ENCODE measurements at regions not wholly inside any gene's neighbourhood (a gene's known extent, or its start where the extent isn't known, plus 50 kb on each side); places are given as distances from the start of the nearest gene placed in this dataset.

DNA sequence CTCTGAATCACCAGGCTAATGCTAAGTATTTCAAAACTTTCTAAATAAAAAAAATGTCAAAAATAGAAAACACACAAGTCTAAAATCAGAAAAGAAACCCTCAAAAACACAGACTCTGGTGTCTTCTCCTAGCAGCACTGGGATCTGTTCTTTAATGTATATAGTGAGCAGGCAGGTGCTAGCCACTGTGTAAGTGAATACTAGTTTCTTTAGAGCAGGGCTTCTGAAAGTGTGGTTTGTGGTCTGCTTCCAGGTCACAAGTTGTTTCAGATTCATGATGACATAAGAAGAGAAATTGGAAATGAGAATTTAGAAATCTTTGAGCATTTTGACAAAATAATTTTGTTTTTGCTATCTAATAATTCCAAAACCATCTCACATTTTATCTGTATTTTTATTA is 763.1 kb downstream of the USP25 start:
- DNase-seq, result no peak
- Histone ChIP-seq H3K4me1 (ENCODE audit: control insufficient read depth in 1 of 2, extremely low read depth in 1 of 2, insufficient read depth in 2 of 2, low read length in 2 of 2) (no peaks in the 10 kb centered on the region), H3K9me3 (no peaks in the 10 kb centered on the region), H3K4me3 (ENCODE audit: control insufficient read depth in 1 of 2, extremely low read depth in 1 of 2, low read length in 1 of 2) (no peak overlapping the region), H3K27me3 (replicated peaks in 1 of 2; ENCODE audit: control insufficient read depth in 2 of 2, extremely low read depth in 1 of 2, insufficient read depth in 2 of 2, low read length in 1 of 2) (no peaks in the 10 kb centered on the region), H3K36me3 (ENCODE audit: control insufficient read depth in 2 of 2, extremely low read depth in 1 of 2, insufficient read depth in 1 of 2, low read length in 1 of 2) (no peaks in the 10 kb centered on the region), H3K27ac (ENCODE audit: low read length) (no peak overlapping the region)
- ATAC-seq (replicated peaks in 1 of 4), result no peak
- peaks cover 4 to 20% (median 7%) of the 10 kb centered on the region in 3 donors for H3K9me3 Mint-ChIP-seq
- no peak overlapping the region for H3K4me3 Mint-ChIP-seq
- H3K36me3 Mint-ChIP-seq, result no peaks in the 10 kb centered on the region
- H3K27me3 Mint-ChIP-seq, result no peaks in the 10 kb centered on the region
- POLR2A ChIA-PET, result no interaction called here
- CTCF ChIA-PET, result no interaction called here
- no peaks in the 10 kb centered on the region for H3K4me1 Mint-ChIP-seq
- no peak overlapping the region for H3K27ac Mint-ChIP-seq

DNA sequence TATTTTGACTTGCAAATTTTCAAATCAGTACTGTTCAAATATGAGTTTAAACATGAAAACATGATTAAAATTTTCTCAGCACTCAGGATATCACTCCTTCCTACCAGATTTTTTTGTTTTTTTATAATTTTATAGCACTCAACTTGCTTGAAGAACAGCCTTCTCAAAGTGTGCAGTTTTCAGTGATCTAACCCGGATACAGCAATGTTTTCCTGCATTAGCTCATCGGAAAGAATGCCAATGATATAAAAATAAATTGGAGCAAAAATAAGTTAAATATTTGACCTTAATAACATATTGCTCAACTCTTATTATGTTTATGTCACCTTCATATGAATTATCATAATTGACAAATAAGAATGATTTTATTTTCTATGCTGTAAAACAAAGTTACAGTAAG is 766.8 kb downstream of the USP25 start:
- CTCF ChIA-PET, result no interaction called here

DNA sequence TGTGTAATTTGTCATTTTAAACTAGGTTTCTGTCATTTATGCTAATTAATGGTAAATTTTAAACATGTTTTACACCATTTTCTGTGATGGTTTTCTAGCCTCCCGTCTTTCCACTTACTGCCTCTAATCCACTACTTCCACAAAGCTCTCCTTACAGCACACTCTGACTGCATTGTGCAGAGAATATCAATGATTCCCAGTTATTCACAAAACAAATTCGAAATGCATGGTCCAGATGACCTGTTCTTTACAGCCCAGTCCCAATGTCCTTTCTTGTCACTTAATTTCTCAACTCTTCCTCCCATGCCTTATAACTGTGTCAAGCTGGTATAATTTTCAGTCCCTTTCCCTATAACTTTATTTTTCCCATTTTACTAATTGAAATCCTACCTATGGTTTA is 770.5 kb downstream of the USP25 start:
- no peak for DNase-seq
- ChIA-PET CTCF (no interaction called here), POLR2A (no interaction called here)
- ATAC-seq (replicated peaks in 1 of 4), result no peak
- Histone ChIP-seq H3K27me3 (replicated peaks in 1 of 2; ENCODE audit: control insufficient read depth in 2 of 2, extremely low read depth in 1 of 2, insufficient read depth in 2 of 2, low read length in 1 of 2) (no peaks in the 10 kb centered on the region), H3K4me3 (ENCODE audit: control insufficient read depth in 1 of 2, extremely low read depth in 1 of 2, low read length in 1 of 2) (no peak overlapping the region), H3K4me1 (ENCODE audit: control insufficient read depth in 1 of 2, extremely low read depth in 1 of 2, insufficient read depth in 2 of 2, low read length in 2 of 2) (no peaks in the 10 kb centered on the region), H3K9me3 (no peaks in the 10 kb centered on the region), H3K27ac (ENCODE audit: low read length) (no peak overlapping the region), H3K36me3 (ENCODE audit: control insufficient read depth in 2 of 2, extremely low read depth in 1 of 2, insufficient read depth in 1 of 2, low read length in 1 of 2) (no peaks in the 10 kb centered on the region)
- Mint-ChIP-seq H3K4me1 (no peaks in the 10 kb centered on the region), H3K4me3 (no peak overlapping the region), H3K9me3 (peaks cover 0 to 20% (median 13%) of the 10 kb centered on the region in 3 donors), H3K27me3 (no peaks in the 10 kb centered on the region), H3K36me3 (no peaks in the 10 kb centered on the region), H3K27ac (no peak overlapping the region)
- 33% methylated on average over 1 of the region's 2 CpGs for WGBS (ENCODE audit: insufficient coverage)

More for the DNA sequence above, 766.8 kb downstream of the USP25 start:
- Histone ChIP-seq H3K27ac (ENCODE audit: low read length) (no peak overlapping the region), H3K27me3 (replicated peaks in 1 of 2; ENCODE audit: control insufficient read depth in 2 of 2, extremely low read depth in 1 of 2, insufficient read depth in 2 of 2, low read length in 1 of 2) (no peaks in the 10 kb centered on the region), H3K4me1 (ENCODE audit: control insufficient read depth in 1 of 2, extremely low read depth in 1 of 2, insufficient read depth in 2 of 2, low read length in 2 of 2) (no peaks in the 10 kb centered on the region), H3K36me3 (ENCODE audit: control insufficient read depth in 2 of 2, extremely low read depth in 1 of 2, insufficient read depth in 1 of 2, low read length in 1 of 2) (no peaks in the 10 kb centered on the region), H3K9me3 (no peaks in the 10 kb centered on the region), H3K4me3 (ENCODE audit: control insufficient read depth in 1 of 2, extremely low read depth in 1 of 2, low read length in 1 of 2) (no peak overlapping the region)
- H3K27ac Mint-ChIP-seq, result no peak overlapping the region
- H3K4me3 Mint-ChIP-seq, result no peak overlapping the region
- H3K9me3 Mint-ChIP-seq, result peaks cover 4 to 23% (median 14%) of the 10 kb centered on the region in 3 donors
- ATAC-seq (replicated peaks in 1 of 4) (no peak), DNase-seq (no peak)
- POLR2A ChIA-PET, result no interaction called here
- no peaks in the 10 kb centered on the region for H3K4me1 Mint-ChIP-seq
- H3K36me3 Mint-ChIP-seq, result no peaks in the 10 kb centered on the region
- H3K27me3 Mint-ChIP-seq, result no peaks in the 10 kb centered on the region
- no CpG with 5 or more reads among the region's 2 CpGs for WGBS (ENCODE audit: insufficient coverage)

DNA sequence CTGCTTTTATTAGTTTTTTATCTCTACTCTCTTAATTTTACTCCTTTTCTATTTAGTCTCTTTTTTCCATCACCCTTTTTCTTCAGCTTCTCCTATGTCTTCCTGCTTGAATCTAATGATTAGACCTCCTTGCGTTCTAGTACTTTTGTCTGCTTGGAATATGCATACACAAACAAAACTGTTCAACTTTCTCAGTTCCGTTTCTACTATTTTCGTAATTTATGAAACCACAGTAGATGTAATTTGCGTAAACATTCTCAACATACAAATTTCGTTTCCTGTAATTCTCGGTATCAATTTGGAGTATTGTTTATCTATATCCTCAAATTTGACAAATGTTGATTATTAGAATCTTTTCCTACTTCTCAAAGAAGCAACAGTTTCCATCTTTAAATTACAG is 772.5 kb downstream of the USP25 start:
- Histone ChIP-seq H3K27me3 (replicated peaks in 1 of 2; ENCODE audit: control insufficient read depth in 2 of 2, extremely low read depth in 1 of 2, insufficient read depth in 2 of 2, low read length in 1 of 2) (no peaks in the 10 kb centered on the region), H3K36me3 (ENCODE audit: control insufficient read depth in 2 of 2, extremely low read depth in 1 of 2, insufficient read depth in 1 of 2, low read length in 1 of 2) (no peaks in the 10 kb centered on the region), H3K4me3 (ENCODE audit: control insufficient read depth in 1 of 2, extremely low read depth in 1 of 2, low read length in 1 of 2) (no peak overlapping the region), H3K27ac (ENCODE audit: low read length) (no peak overlapping the region), H3K9me3 (no peaks in the 10 kb centered on the region), H3K4me1 (ENCODE audit: control insufficient read depth in 1 of 2, extremely low read depth in 1 of 2, insufficient read depth in 2 of 2, low read length in 2 of 2) (no peaks in the 10 kb centered on the region)
- Mint-ChIP-seq H3K4me3 (no peak overlapping the region), H3K4me1 (no peaks in the 10 kb centered on the region), H3K36me3 (no peaks in the 10 kb centered on the region), H3K9me3 (peaks cover 0 to 15% (median 10%) of the 10 kb centered on the region in 3 donors), H3K27ac (no peak overlapping the region), H3K27me3 (no peaks in the 10 kb centered on the region)
- DNase-seq (no peak), ATAC-seq (replicated peaks in 1 of 4) (no peak)
- ChIA-PET POLR2A (no interaction called here), CTCF (no interaction called here)
- WGBS (ENCODE audit: insufficient coverage), result 95% methylated on average over 2 of the region's 6 CpGs

DNA sequence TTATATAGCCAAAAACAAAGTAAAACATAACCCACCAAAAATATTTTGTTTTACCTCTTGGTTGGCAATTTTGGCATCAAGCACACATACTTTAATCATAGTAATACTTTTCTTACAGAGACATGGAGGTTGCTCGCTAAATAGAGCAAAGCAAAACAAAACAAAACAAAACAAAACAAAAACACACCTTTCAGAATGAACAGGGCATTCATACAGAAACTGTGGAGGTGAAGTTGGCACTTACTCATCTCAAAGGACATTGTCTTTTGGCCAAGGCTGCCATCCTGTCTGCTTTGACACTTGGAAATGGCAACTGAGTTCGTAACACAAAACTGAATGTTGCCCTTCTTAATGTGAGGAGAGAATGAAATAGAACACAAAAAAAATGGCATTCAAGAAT is 773.1 kb downstream of the USP25 start:
- Histone ChIP-seq H3K36me3 (ENCODE audit: control insufficient read depth in 2 of 2, extremely low read depth in 1 of 2, insufficient read depth in 1 of 2, low read length in 1 of 2) (no peaks in the 10 kb centered on the region), H3K27ac (ENCODE audit: low read length) (no peak overlapping the region), H3K4me3 (ENCODE audit: control insufficient read depth in 1 of 2, extremely low read depth in 1 of 2, low read length in 1 of 2) (no peak overlapping the region), H3K9me3 (no peaks in the 10 kb centered on the region), H3K27me3 (replicated peaks in 1 of 2; ENCODE audit: control insufficient read depth in 2 of 2, extremely low read depth in 1 of 2, insufficient read depth in 2 of 2, low read length in 1 of 2) (no peaks in the 10 kb centered on the region), H3K4me1 (ENCODE audit: control insufficient read depth in 1 of 2, extremely low read depth in 1 of 2, insufficient read depth in 2 of 2, low read length in 2 of 2) (no peaks in the 10 kb centered on the region)
- ChIA-PET POLR2A (no interaction called here), CTCF (interaction anchor here in 1 of 2 donors (0.7 kb wide), 1 partner anchor 1309 kb away, joined by 3 read pairs; no protein-coding TSS in a partner anchor)
- Mint-ChIP-seq H3K27me3 (no peaks in the 10 kb centered on the region), H3K4me1 (no peaks in the 10 kb centered on the region), H3K36me3 (no peaks in the 10 kb centered on the region), H3K4me3 (no peak overlapping the region), H3K9me3 (peaks cover 0 to 12% (median 10%) of the 10 kb centered on the region in 3 donors), H3K27ac (no peak overlapping the region)
- no peak for DNase-seq
- ATAC-seq (replicated peaks in 1 of 4), result no peak
- WGBS (ENCODE audit: insufficient coverage), result no CpG with 5 or more reads among the region's 2 CpGs

- H3K27ac ChIP-seq (ENCODE audit: low read length), result no peak overlapping the region
- DNase-seq, result no peak
- CTCF ChIA-PET, result interaction anchor here in 1 of 2 donors (0.6 kb wide), 1 partner anchor 1607 kb away, joined by 4 read pairs; no protein-coding TSS in a partner anchor
- POLR2A ChIA-PET, result no interaction called here
- no peak overlapping the region for H3K4me3 ChIP-seq (ENCODE audit: control insufficient read depth in 1 of 2, extremely low read depth in 1 of 2, low read length in 1 of 2)
- Mint-ChIP-seq H3K9me3 (peaks cover 0 to 10% (median 10%) of the 10 kb centered on the region in 3 donors), H3K27ac (no peak overlapping the region), H3K4me3 (no peak overlapping the region), H3K4me1 (no peaks in the 10 kb centered on the region), H3K36me3 (no peaks in the 10 kb centered on the region), H3K27me3 (no peaks in the 10 kb centered on the region)
- H3K9me3 ChIP-seq, result no peaks in the 10 kb centered on the region
- WGBS (ENCODE audit: insufficient coverage), result no CpG with 5 or more reads among the region's 2 CpGs
- H3K36me3 ChIP-seq (ENCODE audit: control insufficient read depth in 2 of 2, extremely low read depth in 1 of 2, insufficient read depth in 1 of 2, low read length in 1 of 2), result no peaks in the 10 kb centered on the region
- no peaks in the 10 kb centered on the region for H3K27me3 ChIP-seq (replicated peaks in 1 of 2; ENCODE audit: control insufficient read depth in 2 of 2, extremely low read depth in 1 of 2, insufficient read depth in 2 of 2, low read length in 1 of 2)
- ATAC-seq (replicated peaks in 1 of 4), result no peak
- H3K4me1 ChIP-seq (ENCODE audit: control insufficient read depth in 1 of 2, extremely low read depth in 1 of 2, insufficient read depth in 2 of 2, low read length in 2 of 2), result no peaks in the 10 kb centered on the region
Measured at GRCh38 chr21:16504281-16504680, 774.5 kb downstream of the USP25 start.

- ATAC-seq (replicated peaks in 1 of 4) (no peak), DNase-seq (no peak)
- no peak overlapping the region for H3K4me3 Mint-ChIP-seq
- Histone ChIP-seq H3K4me1 (ENCODE audit: control insufficient read depth in 1 of 2, extremely low read depth in 1 of 2, insufficient read depth in 2 of 2, low read length in 2 of 2) (no peaks in the 10 kb centered on the region), H3K36me3 (ENCODE audit: control insufficient read depth in 2 of 2, extremely low read depth in 1 of 2, insufficient read depth in 1 of 2, low read length in 1 of 2) (no peaks in the 10 kb centered on the region), H3K9me3 (no peaks in the 10 kb centered on the region), H3K4me3 (ENCODE audit: control insufficient read depth in 1 of 2, extremely low read depth in 1 of 2, low read length in 1 of 2) (no peak overlapping the region), H3K27ac (ENCODE audit: low read length) (no peak overlapping the region), H3K27me3 (replicated peaks in 1 of 2; ENCODE audit: control insufficient read depth in 2 of 2, extremely low read depth in 1 of 2, insufficient read depth in 2 of 2, low read length in 1 of 2) (no peaks in the 10 kb centered on the region)
- POLR2A ChIA-PET, result no interaction called here
- no peaks in the 10 kb centered on the region for H3K36me3 Mint-ChIP-seq
- H3K27me3 Mint-ChIP-seq, result no peaks in the 10 kb centered on the region
- H3K4me1 Mint-ChIP-seq, result no peaks in the 10 kb centered on the region
- CTCF ChIA-PET, result no interaction called here
- H3K9me3 Mint-ChIP-seq, result peaks cover 0 to 12% (median 10%) of the 10 kb centered on the region in 3 donors
- no peak overlapping the region for H3K27ac Mint-ChIP-seq
Measured at GRCh38 chr21:16504766-16505165, 775.0 kb downstream of the USP25 start.

Measured in T-cell (primary cell).